HEK293T (cell line): ENCODE measurements at regions not wholly inside any gene's neighbourhood (a gene's known extent, or its start where the extent isn't known, plus 50 kb on each side); places are given as distances from the start of the nearest gene placed in this dataset.

Source experiments
- CTCF ChIA-PET: fragments of 350-600 bp; formaldehyde crosslinking; extraction: SDS; loops from one replicate; lab custom pipeline; 2021; ENCODE audit warnings: antibody characterized with exemption, inconsistent platforms; lab: Yijun Ruan, JAX
- POLR2A ChIA-PET: fragments of 350-600 bp; formaldehyde crosslinking; extraction: SDS; loops from one replicate; lab custom pipeline; 2020; ENCODE audit warnings: antibody characterized with exemption, inconsistent platforms; lab: Yijun Ruan, JAX
- DNase-seq: peaks from one replicate; pipeline ENCODE4 v3.0.0; 2012; ENCODE audit warnings: mixed read lengths; ENCODE audit errors: extremely low spot score
- ARNT ChIP-seq: fragments of 450-650 bp; IDR thresholded peaks from 2 replicates; pipeline ENCODE4 v1.6.1; 2017; ENCODE audit warnings: mild to moderate bottlenecking
- BHLHE40 ChIP-seq: fragments of 450-650 bp; IDR thresholded peaks from 2 replicates; pipeline ENCODE4 v1.6.1; 2016; ENCODE audit warnings: mild to moderate bottlenecking, moderate library complexity, borderline replicate concordance
- CTBP1 ChIP-seq: fragments of 450-650 bp; IDR thresholded peaks from 2 replicates; pipeline ENCODE4 v1.6.1; 2016; ENCODE audit warnings: borderline replicate concordance
- ELF4 ChIP-seq: fragments of 450-650 bp; IDR thresholded peaks from 2 replicates; pipeline ENCODE4 v1.6.1; 2017; ENCODE audit warnings: antibody characterized with exemption
- FOXA1 ChIP-seq: fragments of 450-650 bp; IDR thresholded peaks from 2 replicates; pipeline ENCODE4 v1.6.1; 2016; ENCODE audit warnings: mild to moderate bottlenecking
- FOXK2 ChIP-seq: fragments of 450-650 bp; IDR thresholded peaks from 2 replicates; pipeline ENCODE4 v1.6.1; 2016; ENCODE audit warnings: mild to moderate bottlenecking
- FOXM1 ChIP-seq: fragments of 450-650 bp; IDR thresholded peaks from 2 replicates; pipeline ENCODE4 v1.6.1; 2017; ENCODE audit warnings: mild to moderate bottlenecking, borderline replicate concordance
- HDGF ChIP-seq: fragments of 450-650 bp; IDR thresholded peaks from 2 replicates; pipeline ENCODE4 v1.6.1; 2017; ENCODE audit warnings: antibody characterized with exemption, borderline replicate concordance
- L3MBTL2 ChIP-seq: fragments of 450-650 bp; conservative IDR thresholded peaks from 2 replicates; pipeline ENCODE4 v1.6.1; 2016; ENCODE audit warnings: mild to moderate bottlenecking
- LEF1 ChIP-seq: fragments of 450-650 bp; IDR thresholded peaks from 2 replicates; pipeline ENCODE4 v1.6.1; 2017; ENCODE audit warnings: mild to moderate bottlenecking, borderline replicate concordance
- NFRKB ChIP-seq: fragments of 450-650 bp; IDR thresholded peaks from 2 replicates; pipeline ENCODE4 v1.6.1; 2016; ENCODE audit warnings: mild to moderate bottlenecking, moderate library complexity
- PKNOX1 ChIP-seq: fragments of 450-650 bp; IDR thresholded peaks from 2 replicates; pipeline ENCODE4 v1.6.1; 2016
- SP1 ChIP-seq: fragments of 450-650 bp; IDR thresholded peaks from 2 replicates; pipeline ENCODE4 v1.6.1; 2017
- SUZ12 ChIP-seq: fragments of 450-650 bp; IDR thresholded peaks from 2 replicates; pipeline ENCODE4 v1.6.1; 2016; ENCODE audit warnings: mild to moderate bottlenecking
- TARDBP ChIP-seq: fragments of 450-650 bp; IDR thresholded peaks from 2 replicates; pipeline ENCODE4 v1.6.1; 2016
- ZNF384 ChIP-seq: fragments of 450-650 bp; IDR thresholded peaks from 2 replicates; pipeline ENCODE4 v1.6.1; 2016

- ChIA-PET POLR2A (no interaction called here), CTCF (no interaction called here)
- DNase-seq: no peak
- TF ChIP-seq SP1 (no peak), L3MBTL2 (no peak)
Observed at GRCh38 chr13:73580513-73581267, 521.9 kb downstream of the KLF5 start.

DNA sequence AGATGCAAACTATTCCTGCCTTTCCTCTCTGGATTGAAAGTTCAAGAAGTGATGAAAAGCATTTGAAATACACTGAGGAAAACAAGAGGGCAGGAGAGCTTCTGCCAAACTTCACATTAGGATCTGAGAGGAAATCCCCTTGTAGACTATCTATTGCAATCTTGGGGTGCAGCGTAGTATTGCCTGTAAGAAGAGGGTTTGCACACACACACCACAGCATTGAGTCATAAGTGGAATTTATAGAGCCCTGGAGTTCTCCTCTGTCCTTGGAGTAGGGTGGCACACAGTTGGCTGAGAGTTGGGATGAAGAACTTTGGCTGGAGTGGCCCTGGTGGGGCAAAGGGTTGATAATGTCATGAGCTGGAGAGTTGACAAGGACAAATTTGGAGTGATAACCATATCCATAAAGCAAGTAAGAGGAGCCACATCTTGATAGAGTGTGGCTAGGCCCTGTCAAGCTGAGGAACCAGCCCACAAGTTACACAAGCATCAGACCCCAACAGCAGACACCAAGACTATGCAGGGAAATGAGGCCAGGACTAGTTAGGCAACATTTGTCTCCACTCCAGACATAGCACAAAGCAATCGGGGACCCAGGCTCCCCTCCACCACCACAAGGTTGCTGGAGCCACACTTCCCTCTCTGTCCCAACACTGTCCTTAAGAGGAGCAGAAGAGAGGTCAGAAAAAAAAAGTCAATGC is 520.9 kb downstream of the KLF5 start:
- DNase-seq: no peak
- POLR2A ChIA-PET: no interaction called here
- CTCF ChIA-PET: no interaction called here
- TF ChIP-seq ZNF384 (no peak), FOXM1 (no peak), NFRKB (no peak), TARDBP (no peak), SUZ12 (no peak), CTBP1 (no peak), ARNT (no peak), BHLHE40 (no peak), PKNOX1 (no peak), FOXA1 (no peak), ELF4 (no peak), L3MBTL2 (no peak), HDGF (no peak), FOXK2 (no peak), LEF1 (no peak), SP1 (no peak)

GRCh38 chr13:73578251-73578875 is 519.6 kb downstream of the KLF5 start:
- ChIA-PET POLR2A (no interaction called here), CTCF (no interaction called here)
- TF ChIP-seq CTBP1 (no peak), FOXA1 (no peak), ARNT (no peak), FOXK2 (no peak), BHLHE40 (no peak), PKNOX1 (no peak), L3MBTL2 (no peak), SUZ12 (no peak), FOXM1 (no peak), TARDBP (no peak), ELF4 (no peak), LEF1 (no peak), HDGF (no peak), NFRKB (no peak)
- no peak for DNase-seq

DNA sequence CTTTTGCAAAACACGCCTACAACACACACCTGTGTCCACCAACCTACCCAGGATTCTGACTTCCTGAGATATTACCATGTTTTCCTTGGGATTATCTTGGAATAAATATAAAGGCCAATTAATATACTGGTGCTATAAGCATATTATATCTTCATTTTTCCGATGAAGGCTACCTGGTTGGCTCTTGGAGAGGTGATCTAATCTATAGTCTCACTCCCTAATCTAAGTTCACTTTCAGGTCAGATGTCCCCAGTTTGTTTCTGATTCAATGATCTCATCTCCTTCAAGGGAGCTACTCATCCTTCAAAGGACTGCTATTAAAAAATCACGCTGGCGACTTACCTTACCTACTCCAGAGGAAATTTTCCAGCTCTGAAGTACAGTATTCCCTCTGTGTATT is 517.5 kb downstream of the KLF5 start:
- no peak for DNase-seq
- TF ChIP-seq FOXA1 (no peak), HDGF (no peak), PKNOX1 (no peak), BHLHE40 (no peak), FOXK2 (no peak)
- ChIA-PET CTCF (interaction anchor here (0.7 kb wide), 1 partner anchor 333 kb away, joined by 3 read pairs; no protein-coding TSS in a partner anchor), POLR2A (no interaction called here)

- ChIA-PET CTCF (no interaction called here), POLR2A (no interaction called here)
- DNase-seq: no peak
- TF ChIP-seq HDGF (no peak), ZNF384 (no peak), FOXM1 (no peak), NFRKB (no peak), FOXK2 (no peak), CTBP1 (no peak), BHLHE40 (no peak), FOXA1 (no peak), TARDBP (no peak), LEF1 (no peak), ARNT (no peak), PKNOX1 (no peak), SP1 (no peak), ELF4 (no peak), L3MBTL2 (no peak), SUZ12 (no peak)
Observed at GRCh38 chr13:73572824-73573223, 514.0 kb downstream of the KLF5 start.
